PC-3 (cell line): ENCODE measurements at regions not wholly inside any gene's neighbourhood (a gene's known extent, or its start where the extent isn't known, plus 50 kb on each side); places are given as distances from the start of the nearest gene placed in this dataset.
"Not testable (repeated sequence)": the region's sequence is repeated elsewhere in the genome, so short reads cannot be mapped to it uniquely, and the experiment has no call there.

Experiments used
- ATAC-seq: fragments of 200-7000 bp; cut with Tn5 transposase; 2 replicates; pipeline ENCODE4 v1.9.1; 2020; ENCODE audit warnings: mild to moderate bottlenecking, moderate library complexity
- BruUV-seq: library from RNA; stranded (reverse); fragments of 400-500 nt; replicated peaks from 2 replicates; lab custom pipeline; 2021; lab: Mats Ljungman, UMichigan
- CTCF ChIA-PET: fragments of 300-600 bp; sonication (Branson Sonifier 250); formaldehyde crosslinking; loops from one replicate; lab custom pipeline; 2022; ENCODE audit warnings: antibody characterized with exemption; lab: Charles Lee
- POLR2A ChIA-PET: fragments of 300-600 bp; sonication (Branson Sonifier 250); formaldehyde crosslinking; loops from one replicate; lab custom pipeline; 2022; ENCODE audit warnings: antibody characterized with exemption; ENCODE audit not compliant: unreplicated experiment; lab: Charles Lee
- DNase-seq: peaks from one replicate; pipeline ENCODE4 v3.0.0-alpha.2; 2015
- H2AFZ ChIP-seq: fragments of 300-600 bp; sonication (generic); 2 replicates; pipeline ENCODE4 v1.6.0; 2016; ENCODE audit warnings: antibody characterized with exemption, low read length
- H3F3A ChIP-seq: fragments of 300-600 bp; sonication (generic); one replicate; pipeline ENCODE4 v1.6.0; 2017; ENCODE audit warnings: antibody characterized with exemption, low read length, control low read depth, mild to moderate bottlenecking; ENCODE audit not compliant: unreplicated experiment
- H3K27ac ChIP-seq: fragments of 300-600 bp; sonication (generic); 2 replicates; pipeline ENCODE4 v1.5.1; 2016; ENCODE audit warnings: mild to moderate bottlenecking, low read length
- H3K27me3 ChIP-seq: fragments of 300-600 bp; sonication (generic); 2 replicates; pipeline ENCODE4 v1.6.1; 2016; ENCODE audit warnings: low read length, mixed read lengths
- H3K36me3 ChIP-seq: fragments of 300-600 bp; sonication (generic); 2 replicates; pipeline ENCODE4 v1.6.1; 2016; ENCODE audit warnings: low read depth, mixed run types, low read length, mixed read lengths
- H3K4me1 ChIP-seq: fragments of 300-600 bp; sonication (generic); 2 replicates; pipeline ENCODE4 v1.5.1; 2016; ENCODE audit warnings: low read length; ENCODE audit not compliant: insufficient read depth
- H3K4me2 ChIP-seq: fragments of 300-600 bp; sonication (generic); 2 replicates; pipeline ENCODE4 v1.6.0; 2016; ENCODE audit warnings: low read length
- H3K4me3 ChIP-seq: fragments of 300-600 bp; sonication (generic); 2 replicates; pipeline ENCODE4 v1.5.1; 2016; ENCODE audit warnings: mild to moderate bottlenecking, low read length, mixed read lengths
- H3K79me2 ChIP-seq: fragments of 300-600 bp; sonication (generic); 2 replicates; pipeline ENCODE4 v1.6.1; 2017; ENCODE audit warnings: low read length, mixed read lengths
- H3K9ac ChIP-seq: fragments of 300-600 bp; sonication (generic); 2 replicates; pipeline ENCODE4 v1.6.0; 2016; ENCODE audit warnings: mild to moderate bottlenecking, low read length
- H3K9me2 ChIP-seq: fragments of 300-600 bp; sonication (generic); replicated peaks from 2 replicates; pipeline ENCODE4 v1.6.1; 2016; ENCODE audit warnings: mixed run types, low read length, mixed read lengths
- H3K9me3 ChIP-seq: fragments of 300-600 bp; sonication (generic); 2 replicates; pipeline ENCODE4 v1.6.1; 2016; ENCODE audit warnings: low read length, mixed read lengths
- H4K20me1 ChIP-seq: fragments of 300-600 bp; sonication (generic); 2 replicates; pipeline ENCODE4 v1.6.1; 2016; ENCODE audit warnings: low read length, mixed read lengths
- EZH2 ChIP-seq: fragments of 300-600 bp; sonication (generic); IDR thresholded peaks from one replicate; pipeline ENCODE4 v1.6.1; 2017; ENCODE audit warnings: antibody characterized with exemption, mild to moderate bottlenecking, low read length; ENCODE audit not compliant: unreplicated experiment
- EZH2phosphoT487 ChIP-seq: fragments of 300-600 bp; sonication (generic); IDR thresholded peaks from 2 replicates; pipeline ENCODE4 v1.6.1; 2018; ENCODE audit warnings: mild to moderate bottlenecking, antibody characterized with exemption, low read length, borderline replicate concordance
- intact Hi-C: fragments of 100-400 bp; cut with micrococcal nuclease; formaldehyde crosslinking; loops from 2 replicates; pipeline ENCODE4 v1.9.0; 2023
- TF ChIP-seq, protein P1 (sequence below): fragments of 300-600 bp; sonication (generic); conservative IDR thresholded peaks from 2 replicates; pipeline ENCODE4 v1.5.1; 2017; ENCODE audit warnings: antibody characterized with exemption, low read depth, mild to moderate bottlenecking, low read length

DNA sequence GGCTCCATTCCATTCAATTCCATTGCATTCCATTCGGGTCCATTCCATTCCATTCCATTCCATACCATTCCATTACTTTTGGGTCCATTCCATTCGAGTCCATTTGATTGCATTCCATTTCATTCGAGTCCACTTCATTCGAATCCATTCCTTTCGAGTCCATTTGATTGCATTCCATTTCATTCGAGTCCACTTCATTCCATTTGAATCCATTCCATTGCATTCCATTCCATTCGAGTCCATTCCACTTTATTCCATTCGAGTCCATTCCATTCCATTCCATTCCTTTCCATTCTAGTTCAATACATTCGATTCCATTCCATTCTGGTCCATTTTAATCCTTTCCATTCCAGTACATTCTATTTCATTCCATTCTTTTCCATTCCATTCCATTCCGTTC is 334.0 kb downstream of the ZNF33B start:
- H3K9me2 ChIP-seq = no peaks in the 10 kb centered on the region
- no peaks in the 10 kb centered on the region for H3K4me1 ChIP-seq
- no peak for DNase-seq
- H3K4me3 ChIP-seq = no peak overlapping the region
- H3K79me2 ChIP-seq = no peaks in the 10 kb centered on the region
- ChIA-PET CTCF (no interaction called here), POLR2A (no interaction called here)
- H3K27ac ChIP-seq = no peak overlapping the region
- peaks cover under 1% of the 10 kb centered on the region; the same call in 1 of the 2 replicates for H3K36me3 ChIP-seq
- intact Hi-C loops = no loop called here
- H3K27me3 ChIP-seq = no peaks in the 10 kb centered on the region
- peaks cover 93% of the 10 kb centered on the region for H3K9me3 ChIP-seq
- TF ChIP-seq, protein P1, sequence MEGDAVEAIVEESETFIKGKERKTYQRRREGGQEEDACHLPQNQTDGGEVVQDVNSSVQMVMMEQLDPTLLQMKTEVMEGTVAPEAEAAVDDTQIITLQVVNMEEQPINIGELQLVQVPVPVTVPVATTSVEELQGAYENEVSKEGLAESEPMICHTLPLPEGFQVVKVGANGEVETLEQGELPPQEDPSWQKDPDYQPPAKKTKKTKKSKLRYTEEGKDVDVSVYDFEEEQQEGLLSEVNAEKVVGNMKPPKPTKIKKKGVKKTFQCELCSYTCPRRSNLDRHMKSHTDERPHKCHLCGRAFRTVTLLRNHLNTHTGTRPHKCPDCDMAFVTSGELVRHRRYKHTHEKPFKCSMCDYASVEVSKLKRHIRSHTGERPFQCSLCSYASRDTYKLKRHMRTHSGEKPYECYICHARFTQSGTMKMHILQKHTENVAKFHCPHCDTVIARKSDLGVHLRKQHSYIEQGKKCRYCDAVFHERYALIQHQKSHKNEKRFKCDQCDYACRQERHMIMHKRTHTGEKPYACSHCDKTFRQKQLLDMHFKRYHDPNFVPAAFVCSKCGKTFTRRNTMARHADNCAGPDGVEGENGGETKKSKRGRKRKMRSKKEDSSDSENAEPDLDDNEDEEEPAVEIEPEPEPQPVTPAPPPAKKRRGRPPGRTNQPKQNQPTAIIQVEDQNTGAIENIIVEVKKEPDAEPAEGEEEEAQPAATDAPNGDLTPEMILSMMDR = no peak
- TF ChIP-seq EZH2phosphoT487 (no peak), EZH2 (no peak)
- ATAC-seq = no peak
- H3K9ac ChIP-seq = no peak overlapping the region
- no peak overlapping the region for H2AFZ ChIP-seq
- no peaks in the 10 kb centered on the region for H4K20me1 ChIP-seq
- no peaks in the 10 kb centered on the region for H3F3A ChIP-seq
- BruUV-seq = no TSS peak
- no peak overlapping the region for H3K4me2 ChIP-seq

DNA sequence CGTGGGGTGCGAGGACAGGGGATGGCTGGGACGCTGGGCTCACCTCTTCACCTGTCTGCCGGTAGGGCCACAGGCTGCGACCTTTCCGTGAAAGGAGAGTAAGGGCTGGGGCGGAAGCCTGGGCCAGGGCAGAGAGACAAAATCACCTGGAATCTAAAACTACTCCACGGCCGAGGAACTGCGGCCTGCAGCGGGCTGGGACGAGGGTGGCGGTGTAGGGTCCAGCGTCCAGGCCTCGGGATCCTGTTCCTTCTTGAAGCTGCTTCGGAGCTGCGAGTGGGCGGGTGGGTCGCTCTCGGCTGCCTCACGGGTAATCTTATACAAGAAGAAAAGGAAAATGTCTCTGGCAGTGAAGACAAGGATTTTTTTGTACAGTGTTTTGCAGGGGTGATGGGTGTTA is 356.5 kb downstream of the ZNF33B start:
- H3K79me2 ChIP-seq, H3K27ac ChIP-seq, POLR2A ChIA-PET, H3F3A ChIP-seq, intact Hi-C loops, ATAC-seq, H2AFZ ChIP-seq, DNase-seq, H3K9me2 ChIP-seq, BruUV-seq, H3K4me2 ChIP-seq, H3K4me1 ChIP-seq, H4K20me1 ChIP-seq, H3K36me3 ChIP-seq, H3K9ac ChIP-seq, CTCF ChIA-PET, H3K27me3 ChIP-seq, H3K9me3 ChIP-seq, H3K4me3 ChIP-seq: not testable (repeated sequence)

DNA sequence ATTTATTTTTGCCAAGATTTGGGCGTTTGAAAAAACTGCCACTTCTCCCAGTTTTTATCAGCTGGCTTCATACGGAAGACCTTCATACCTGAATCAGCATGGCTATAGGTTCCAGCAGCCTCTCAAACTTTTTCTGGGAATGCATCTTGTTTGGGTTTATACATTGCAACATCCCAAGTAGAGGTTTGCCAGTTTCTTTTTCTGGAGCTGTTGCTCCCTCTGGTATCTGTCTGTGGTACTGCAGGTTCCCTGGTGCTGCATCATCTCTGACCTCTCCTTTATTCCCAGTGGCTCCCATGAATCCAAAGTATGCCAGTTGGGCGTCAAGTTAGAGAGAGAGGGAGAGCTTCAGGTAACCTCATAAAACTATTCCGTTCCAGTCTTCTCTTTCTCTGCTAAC is 368.6 kb downstream of the ZNF33B start:
- not testable (repeated sequence) for H3K4me2 ChIP-seq

DNA sequence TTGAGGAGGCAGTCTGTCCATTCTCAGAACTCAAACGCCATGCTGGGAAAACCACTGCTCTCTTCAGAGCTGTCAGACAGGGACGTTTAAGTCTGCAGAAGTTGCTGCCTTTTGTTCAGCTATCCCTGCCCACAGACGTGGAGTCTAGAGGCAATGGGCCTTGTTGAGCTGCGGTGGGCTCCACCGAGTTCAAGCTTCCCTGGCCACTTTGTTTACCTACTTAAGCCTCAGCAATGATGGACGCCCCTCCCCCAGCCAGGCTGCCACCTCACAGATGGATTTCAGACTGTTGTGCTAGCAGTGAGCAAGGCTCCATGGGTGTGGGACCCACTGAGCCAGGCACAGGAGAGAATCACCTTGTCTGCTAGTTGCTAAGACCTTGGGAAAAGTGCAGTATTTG is 375.1 kb downstream of the ZNF33B start:
- BruUV-seq, POLR2A ChIA-PET, H3K9ac ChIP-seq, H3K9me3 ChIP-seq, H2AFZ ChIP-seq, H3K79me2 ChIP-seq, ATAC-seq, intact Hi-C loops, H3F3A ChIP-seq, DNase-seq, H3K4me2 ChIP-seq, H3K4me1 ChIP-seq, H3K4me3 ChIP-seq, CTCF ChIA-PET, H3K27me3 ChIP-seq, H3K9me2 ChIP-seq, H4K20me1 ChIP-seq, H3K36me3 ChIP-seq, H3K27ac ChIP-seq: not testable (repeated sequence)

More for the DNA sequence above, 368.6 kb downstream of the ZNF33B start:
- H3K4me1 ChIP-seq, intact Hi-C loops, H3K4me3 ChIP-seq, H3K36me3 ChIP-seq, H3K9me2 ChIP-seq, H3K79me2 ChIP-seq, H3K27me3 ChIP-seq, ATAC-seq, DNase-seq, H3K9me3 ChIP-seq, H4K20me1 ChIP-seq, POLR2A ChIA-PET, CTCF ChIA-PET, H2AFZ ChIP-seq, BruUV-seq, H3K27ac ChIP-seq, H3K9ac ChIP-seq, H3F3A ChIP-seq: not testable (repeated sequence)

DNA sequence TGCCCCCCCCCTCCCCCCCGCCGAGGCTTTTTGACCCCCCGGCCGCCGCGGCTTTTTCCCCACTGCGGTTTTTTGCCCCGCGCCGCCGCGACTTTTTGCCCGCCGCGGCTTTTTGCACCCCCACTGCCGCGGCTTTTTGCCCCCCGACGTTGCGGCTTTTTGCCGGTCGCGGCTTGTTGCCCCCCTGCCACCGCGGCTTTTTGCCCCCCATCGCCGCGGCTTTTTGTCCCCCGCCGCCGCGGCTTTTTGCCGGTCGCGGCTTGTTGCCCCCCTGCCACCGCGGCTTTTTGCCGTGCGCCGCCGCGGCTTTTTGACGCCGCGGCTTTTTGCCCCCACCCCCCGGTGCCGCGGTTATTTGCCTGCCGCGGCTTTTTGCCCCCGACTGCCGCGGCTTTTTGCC is 395.4 kb downstream of the ZNF33B start:
- H3K4me2 ChIP-seq, H3K4me3 ChIP-seq, H3K79me2 ChIP-seq, H2AFZ ChIP-seq, H3K27ac ChIP-seq, intact Hi-C loops, H3F3A ChIP-seq, H4K20me1 ChIP-seq, CTCF ChIA-PET, ATAC-seq, H3K36me3 ChIP-seq, H3K9ac ChIP-seq, H3K4me1 ChIP-seq, DNase-seq, H3K9me2 ChIP-seq, H3K9me3 ChIP-seq, POLR2A ChIA-PET, BruUV-seq: not testable (repeated sequence)
- peaks cover 14% of the 10 kb centered on the region for H3K27me3 ChIP-seq
